HG02973 (cell line): ENCODE measurements at regions not wholly inside any gene's neighbourhood (a gene's known extent, or its start where the extent isn't known, plus 50 kb on each side); places are given as distances from the start of the nearest gene placed in this dataset.

Experiments
- ATAC-seq: cut with Tn5 transposase; IDR thresholded peaks from one replicate; pipeline ENCODE4 v1.9.1; 2021; ENCODE audit warnings: moderate library complexity; ENCODE audit not compliant: unreplicated experiment

DNA sequence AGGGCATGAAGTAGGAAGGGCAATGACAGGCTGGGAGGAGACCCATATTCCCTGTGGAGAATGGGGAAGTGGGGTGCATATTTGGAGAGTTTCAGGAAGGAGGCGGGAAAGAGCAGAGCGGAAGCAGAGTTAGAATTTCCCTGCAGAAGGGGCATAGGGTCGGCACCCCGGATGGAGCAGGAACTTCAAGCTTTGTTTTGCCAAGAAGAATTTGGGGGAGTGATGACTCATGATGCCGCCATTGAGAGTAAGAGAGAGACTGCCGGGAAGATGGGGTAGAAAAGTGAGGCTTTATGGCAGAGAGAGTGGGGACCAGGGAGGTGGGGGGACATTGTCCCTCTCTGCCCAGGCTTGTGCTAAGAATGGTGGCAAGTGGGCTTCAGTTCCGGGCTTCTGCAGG is 50.3 kb upstream of the EPB41L1 start:
- ATAC-seq = no peak
